CD14-positive monocyte (primary cell): ENCODE measurements at regions not wholly inside any gene's neighbourhood (a gene's known extent, or its start where the extent isn't known, plus 50 kb on each side); places are given as distances from the start of the nearest gene placed in this dataset.

Experiments
- DNase-seq, 3 donors: peaks; one replicate each; pipeline ENCODE4 v3.0.0-alpha.2; 2011 to 2022
- H2AFZ ChIP-seq: 2 replicates; pipeline ENCODE4 v1.6.0; 2012; ENCODE audit warnings: mild to moderate bottlenecking, low read depth, low read length, inconsistent platforms; ENCODE audit not compliant: insufficient read depth, poor library complexity, severe bottlenecking
- H3K27ac ChIP-seq, 2 donors: 1 replicate in 1 of 2; 2 replicates in 1 of 2; pipeline ENCODE4 v1.5.1; 2012 to 2013; ENCODE audit warnings: low read length in 2 of 2, control low read depth in 1 of 2, inconsistent platforms in 1 of 2, low read depth in 1 of 2, mild to moderate bottlenecking in 1 of 2
- H3K27me3 ChIP-seq, 2 donors: one replicate each; pipeline versions ENCODE4 v1.6.0 to v1.6.1; 2011 to 2013; ENCODE audit warnings: low read length in 2 of 2; ENCODE audit not compliant: control insufficient read depth in 2 of 2, insufficient read depth in 2 of 2
- H3K36me3 ChIP-seq, 2 donors: replicated peaks in 1 of 2; 1 replicate in 1 of 2; 2 replicates in 1 of 2; pipeline versions ENCODE4 v1.5.1 to v1.6.1; 2012 to 2013; ENCODE audit warnings: low read length in 2 of 2, control low read depth in 1 of 2, inconsistent platforms in 1 of 2, mild to moderate bottlenecking in 1 of 2; ENCODE audit not compliant: insufficient read depth in 2 of 2, control insufficient read depth in 1 of 2
- H3K4me1 ChIP-seq, 2 donors: 1 replicate in 1 of 2; 2 replicates in 1 of 2; pipeline versions ENCODE4 v1.5.1 to v1.6.1; 2012 to 2013; ENCODE audit warnings: low read length in 2 of 2, control low read depth in 1 of 2, inconsistent platforms in 1 of 2, mild to moderate bottlenecking in 1 of 2, moderate library complexity in 1 of 2; ENCODE audit not compliant: insufficient read depth in 2 of 2, control insufficient read depth in 1 of 2
- H3K4me2 ChIP-seq: replicated peaks from 2 replicates; pipeline ENCODE3; 2012; ENCODE audit warnings: low read length, moderate library complexity, mild to moderate bottlenecking; ENCODE audit not compliant: poor library complexity, severe bottlenecking; ENCODE audit errors: extremely low read depth
- H3K4me3 ChIP-seq, 3 experiments: fragments of 200-600 bp in 1 of 3; sonication (generic) in 1 of 3; replicated peaks in 1 of 3; 1 replicate in 2 of 3; 2 replicates in 1 of 3; pipeline ENCODE4 v1.5.1; 2011 to 2013; ENCODE audit warnings: low read length in 3 of 3, mild to moderate bottlenecking in 3 of 3, control low read depth in 2 of 3, low read depth in 2 of 3, inconsistent platforms in 1 of 3, moderate library complexity in 1 of 3
- H3K79me2 ChIP-seq: 2 replicates; pipeline ENCODE4 v1.6.0; 2012; ENCODE audit warnings: mild to moderate bottlenecking, control low read depth, inconsistent platforms, low read length, moderate library complexity; ENCODE audit not compliant: insufficient read depth
- H3K9ac ChIP-seq: 2 replicates; pipeline ENCODE4 v1.6.0; 2017; ENCODE audit warnings: low read length, mild to moderate bottlenecking; ENCODE audit not compliant: insufficient read depth, poor library complexity, severe bottlenecking
- H3K9me3 ChIP-seq, 2 donors: replicated peaks in 1 of 2; 1 replicate in 1 of 2; 2 replicates in 1 of 2; pipeline versions ENCODE4 v1.5.1 to v1.6.1; 2012 to 2013; ENCODE audit warnings: low read length in 2 of 2, control low read depth in 1 of 2; ENCODE audit not compliant: control insufficient read depth in 1 of 2, insufficient read depth in 1 of 2
- H4K20me1 ChIP-seq: 2 replicates; pipeline ENCODE4 v1.6.0; 2012; ENCODE audit warnings: mild to moderate bottlenecking, low read length, control low read depth, moderate library complexity; ENCODE audit not compliant: insufficient read depth
- H3K27ac Mint-ChIP-seq, 7 donors: one replicate each; pipeline ENCODE4 v1.8.0; 2020; ENCODE audit warnings: mild to moderate bottlenecking in 7 of 7, mixed read lengths in 7 of 7, moderate library complexity in 6 of 7, inconsistent platforms in 2 of 7
- H3K27me3 Mint-ChIP-seq, 3 donors: one replicate each; pipeline ENCODE4 v1.8.0; 2021 to 2022; ENCODE audit warnings: low read depth in 3 of 3, mild to moderate bottlenecking in 3 of 3, mixed read lengths in 3 of 3, moderate library complexity in 3 of 3, inconsistent platforms in 1 of 3
- H3K36me3 Mint-ChIP-seq, 2 donors: one replicate each; pipeline ENCODE4 v1.8.0; 2020; ENCODE audit warnings: mixed read lengths in 2 of 2, inconsistent platforms in 1 of 2, mild to moderate bottlenecking in 1 of 2
- H3K4me1 Mint-ChIP-seq: one replicate; pipeline ENCODE4 v1.8.0; 2020; ENCODE audit warnings: mild to moderate bottlenecking, mixed read lengths
- H3K4me3 Mint-ChIP-seq, 2 donors: one replicate each; pipeline ENCODE4 v1.8.0; 2020; ENCODE audit warnings: mild to moderate bottlenecking in 2 of 2, mixed read lengths in 2 of 2, moderate library complexity in 1 of 2
- H3K9me3 Mint-ChIP-seq, 7 donors: one replicate each; pipeline ENCODE4 v1.8.0; 2020 to 2022; ENCODE audit warnings: mixed read lengths in 7 of 7, mild to moderate bottlenecking in 6 of 7, moderate library complexity in 6 of 7, inconsistent platforms in 2 of 7
- CTCF ChIP-seq: fragments of 200-600 bp; IDR thresholded peaks from one replicate; pipeline ENCODE4 v1.8.0; 2022; ENCODE audit warnings: antibody characterized with exemption, mild to moderate bottlenecking
- WGBS: methylation state at CpG from one replicate; pipeline ENCODE4 v1.1.5; 2013; ENCODE audit warnings: missing lambda C conversion rate; ENCODE audit not compliant: insufficient coverage; 5-methylcytosine and 5-hydroxymethylcytosine counted together
- intact Hi-C, 2 donors: fragments of 100-400 bp; cut with micrococcal nuclease; formaldehyde crosslinking; loops; one replicate each; pipeline versions ENCODE4 v1.15.0 to v1.15.1; 2023

- Mint-ChIP-seq H3K4me1 (no peaks in the 10 kb centered on the region), H3K4me3 (no peak overlapping the region), H3K27me3 (peaks cover 0 to 2% (median 0%) of the 10 kb centered on the region in 3 donors), H3K36me3 (peaks cover 0 to 2% of the 10 kb centered on the region in 2 donors), H3K27ac (no peak overlapping the region), H3K9me3 (peaks cover 0 to 12% (median 7%) of the 10 kb centered on the region in 7 donors)
- intact Hi-C loops = no loop called here
- Histone ChIP-seq H2AFZ (no peak overlapping the region), H3K9me3 (peaks cover 0 to 9% of the 10 kb centered on the region in 2 donors), H3K9ac (no peak overlapping the region), H3K79me2 (no peaks in the 10 kb centered on the region), H3K36me3 (no peaks in the 10 kb centered on the region), H3K27me3 (no peaks in the 10 kb centered on the region), H3K27ac (no peak overlapping the region), H3K4me2 (no peak overlapping the region), H3K4me1 (no peaks in the 10 kb centered on the region), H4K20me1 (no peaks in the 10 kb centered on the region), H3K4me3 (no peak overlapping the region)
- DNase-seq = no peak
- TF ChIP-seq CTCF = no peak
- WGBS = 100% methylated on average over 2 of the region's 3 CpGs
Observed at GRCh38 chr5:67673180-67673579, 476.6 kb upstream of the CD180 start.

GRCh38 chr5:67672636-67673035 is 476.0 kb upstream of the CD180 start:
- H3K4me3 Mint-ChIP-seq = no peak overlapping the region
- Histone ChIP-seq H3K79me2 (no peaks in the 10 kb centered on the region), H3K27ac (no peak overlapping the region), H3K4me1 (no peaks in the 10 kb centered on the region), H3K4me3 (no peak overlapping the region), H3K36me3 (no peaks in the 10 kb centered on the region), H2AFZ (no peak overlapping the region), H3K27me3 (no peaks in the 10 kb centered on the region), H4K20me1 (no peaks in the 10 kb centered on the region), H3K9me3 (peaks cover 0 to 9% of the 10 kb centered on the region in 2 donors), H3K4me2 (no peak overlapping the region), H3K9ac (no peak overlapping the region)
- no peaks in the 10 kb centered on the region for H3K4me1 Mint-ChIP-seq
- WGBS = 100% methylated on average over 1 of the region's 1 CpG
- DNase-seq = no peak
- H3K27ac Mint-ChIP-seq = no peak overlapping the region
- intact Hi-C loops = no loop called here
- H3K27me3 Mint-ChIP-seq = peaks cover 0 to 2% (median 0%) of the 10 kb centered on the region in 3 donors
- no peak for TF ChIP-seq CTCF
- H3K9me3 Mint-ChIP-seq = peaks cover 3 to 12% (median 10%) of the 10 kb centered on the region in 7 donors
- peaks cover 0 to 2% of the 10 kb centered on the region in 2 donors for H3K36me3 Mint-ChIP-seq
